OCI-LY1 (cell line): ENCODE measurements at regions not wholly inside any gene's neighbourhood (a gene's known extent, or its start where the extent isn't known, plus 50 kb on each side); places are given as distances from the start of the nearest gene placed in this dataset.

Experiments
- H2AFZ ChIP-seq: fragments of 200-600 bp; sonication (generic), shearing (Covaris generic); 2 replicates; pipeline ENCODE4 v1.6.0; 2014; ENCODE audit warnings: antibody characterized with exemption, mild to moderate bottlenecking, low read length
- H3F3A ChIP-seq: fragments of 200-600 bp; sonication (generic), shearing (Covaris generic); 2 replicates; pipeline ENCODE4 v1.6.0; 2014; ENCODE audit warnings: mild to moderate bottlenecking, antibody characterized with exemption, low read length, moderate library complexity; ENCODE audit not compliant: insufficient read depth
- H3K27ac ChIP-seq: fragments of 200-600 bp; sonication (generic); 2 replicates; pipeline ENCODE4 v1.5.1; 2014; ENCODE audit warnings: low read length, mixed run types, mild to moderate bottlenecking, low read depth; ENCODE audit not compliant: poor library complexity, severe bottlenecking
- H3K27me3 ChIP-seq: fragments of 200-600 bp; sonication (generic); 2 replicates; pipeline ENCODE4 v1.6.0; 2014; ENCODE audit warnings: antibody characterized with exemption, mild to moderate bottlenecking, low read length, moderate library complexity; ENCODE audit not compliant: insufficient read depth
- H3K36me3 ChIP-seq: fragments of 200-600 bp; sonication (generic); 2 replicates; pipeline ENCODE4 v1.6.1; 2014; ENCODE audit warnings: mild to moderate bottlenecking, antibody characterized with exemption, low read length, moderate library complexity, mixed read lengths; ENCODE audit not compliant: insufficient read depth
- H3K4me1 ChIP-seq: fragments of 200-600 bp; sonication (generic); 2 replicates; pipeline ENCODE4 v1.5.1; 2014; ENCODE audit warnings: mild to moderate bottlenecking, low read length, moderate library complexity; ENCODE audit not compliant: insufficient read depth, severe bottlenecking
- H3K4me2 ChIP-seq: fragments of 200-600 bp; sonication (generic), shearing (Covaris generic); 2 replicates; pipeline ENCODE4 v1.6.1; 2014; ENCODE audit warnings: low read length
- H3K4me3 ChIP-seq: fragments of 200-600 bp; sonication (generic); 2 replicates; pipeline ENCODE4 v1.5.1; 2014; ENCODE audit warnings: low read length, low read depth, mild to moderate bottlenecking, mixed read lengths; ENCODE audit not compliant: poor library complexity, severe bottlenecking
- H3K79me2 ChIP-seq: fragments of 200-600 bp; shearing (Covaris generic); 2 replicates; pipeline ENCODE4 v1.6.1; 2016; ENCODE audit warnings: mixed run types, low read length, mixed read lengths; ENCODE audit not compliant: insufficient read depth
- H3K9ac ChIP-seq: fragments of 200-600 bp; sonication (generic), shearing (Covaris generic); 2 replicates; pipeline ENCODE4 v1.6.1; 2014; ENCODE audit warnings: mild to moderate bottlenecking, low read length, mixed read lengths
- H3K9me2 ChIP-seq: fragments of 200-600 bp; sonication (generic), shearing (Covaris generic); 2 replicates; pipeline ENCODE4 v1.6.1; 2014; ENCODE audit warnings: low read depth, mild to moderate bottlenecking, low read length, mixed read lengths
- H3K9me3 ChIP-seq: fragments of 200-600 bp; shearing (Covaris generic); 2 replicates; pipeline ENCODE4 v1.6.1; 2014; ENCODE audit warnings: low read length, mixed read lengths
- H4K20me1 ChIP-seq: fragments of 200-600 bp; sonication (generic), shearing (Covaris generic); 2 replicates; pipeline ENCODE4 v1.6.0; 2016; ENCODE audit warnings: mild to moderate bottlenecking, low read length; ENCODE audit not compliant: insufficient read depth
- EZH2 ChIP-seq: fragments of 200-600 bp; sonication (generic), shearing (Covaris generic); IDR thresholded peaks from 2 replicates; pipeline ENCODE4 v1.8.0; 2017; ENCODE audit warnings: borderline replicate concordance, mixed run types, mild to moderate bottlenecking, antibody characterized with exemption, low read length, moderate library complexity, mixed read lengths
- TF ChIP-seq, protein P1 (sequence below): fragments of 200-600 bp; sonication (generic), shearing (Covaris generic); IDR thresholded peaks from 2 replicates; pipeline ENCODE4 v1.5.1; 2017; ENCODE audit warnings: mild to moderate bottlenecking, antibody characterized with exemption, low read length, moderate library complexity, mixed read lengths

DNA sequence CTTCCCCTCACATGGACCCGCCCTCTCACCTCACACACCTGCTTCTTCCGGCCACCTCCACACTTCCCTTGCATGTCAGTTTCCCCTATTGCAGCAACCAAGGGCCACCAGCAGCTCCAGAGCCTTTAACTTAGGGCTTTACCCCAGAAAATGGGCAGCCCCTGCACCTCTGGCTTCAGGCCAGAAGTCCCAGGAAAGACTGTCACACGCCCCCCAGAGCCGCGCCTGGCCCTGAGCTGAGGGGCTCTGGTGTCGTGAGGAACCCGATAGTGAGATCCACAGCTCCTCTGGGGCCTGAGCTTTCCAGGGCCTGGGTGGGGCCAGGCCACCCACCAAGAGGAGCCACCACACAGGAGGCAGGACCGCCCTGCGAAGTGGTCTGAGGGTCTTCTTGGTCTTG is 182.4 kb downstream of the DLL1 start:
- Histone ChIP-seq H3F3A (no peaks in the 10 kb centered on the region), H3K4me1 (no peaks in the 10 kb centered on the region), H3K4me2 (no peak overlapping the region), H3K4me3 (no peak overlapping the region), H3K36me3 (no peaks in the 10 kb centered on the region), H4K20me1 (no peaks in the 10 kb centered on the region), H2AFZ (no peak overlapping the region), H3K9me2 (no peaks in the 10 kb centered on the region), H3K9me3 (no peaks in the 10 kb centered on the region), H3K9ac (no peak overlapping the region), H3K79me2 (no peaks in the 10 kb centered on the region), H3K27ac (no peak overlapping the region), H3K27me3 (no peaks in the 10 kb centered on the region; the same call in 1 of the 2 replicates)
- TF ChIP-seq, protein P1, sequence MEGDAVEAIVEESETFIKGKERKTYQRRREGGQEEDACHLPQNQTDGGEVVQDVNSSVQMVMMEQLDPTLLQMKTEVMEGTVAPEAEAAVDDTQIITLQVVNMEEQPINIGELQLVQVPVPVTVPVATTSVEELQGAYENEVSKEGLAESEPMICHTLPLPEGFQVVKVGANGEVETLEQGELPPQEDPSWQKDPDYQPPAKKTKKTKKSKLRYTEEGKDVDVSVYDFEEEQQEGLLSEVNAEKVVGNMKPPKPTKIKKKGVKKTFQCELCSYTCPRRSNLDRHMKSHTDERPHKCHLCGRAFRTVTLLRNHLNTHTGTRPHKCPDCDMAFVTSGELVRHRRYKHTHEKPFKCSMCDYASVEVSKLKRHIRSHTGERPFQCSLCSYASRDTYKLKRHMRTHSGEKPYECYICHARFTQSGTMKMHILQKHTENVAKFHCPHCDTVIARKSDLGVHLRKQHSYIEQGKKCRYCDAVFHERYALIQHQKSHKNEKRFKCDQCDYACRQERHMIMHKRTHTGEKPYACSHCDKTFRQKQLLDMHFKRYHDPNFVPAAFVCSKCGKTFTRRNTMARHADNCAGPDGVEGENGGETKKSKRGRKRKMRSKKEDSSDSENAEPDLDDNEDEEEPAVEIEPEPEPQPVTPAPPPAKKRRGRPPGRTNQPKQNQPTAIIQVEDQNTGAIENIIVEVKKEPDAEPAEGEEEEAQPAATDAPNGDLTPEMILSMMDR: no peak
- TF ChIP-seq EZH2: no peak

DNA sequence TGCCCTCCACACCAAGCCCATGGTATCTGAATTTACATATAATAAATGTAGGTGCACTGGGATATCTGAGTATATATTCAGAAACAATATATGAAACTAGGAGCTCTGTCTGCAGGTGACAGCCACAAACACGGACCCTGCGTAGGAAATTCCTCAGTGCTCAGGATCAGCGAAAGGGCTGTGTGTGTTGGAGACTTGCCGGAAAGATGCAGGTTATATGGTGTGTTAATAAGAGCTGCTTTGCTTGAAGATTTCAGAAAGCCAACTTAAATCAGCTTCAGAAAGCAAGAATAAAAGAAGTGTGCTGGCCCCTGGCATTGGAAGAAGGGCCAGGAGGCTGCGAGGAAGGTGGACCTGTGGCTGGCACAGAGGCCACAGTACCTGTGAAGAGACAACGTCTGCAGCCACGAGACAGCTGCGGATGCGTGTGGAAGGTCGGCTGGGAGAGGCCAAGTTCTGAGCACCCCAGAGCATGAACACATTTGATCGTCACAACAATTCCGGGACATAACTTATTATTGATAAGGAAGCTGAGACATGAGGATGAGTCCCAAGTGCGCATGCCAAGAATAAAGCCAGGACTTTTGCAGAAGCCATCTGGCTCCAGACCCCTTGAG is 183.2 kb downstream of the DLL1 start:
- no peak for TF ChIP-seq EZH2
- TF ChIP-seq, protein P1: no peak
- H3K9me3 ChIP-seq: no peaks in the 10 kb centered on the region
- no peaks in the 10 kb centered on the region for H3K4me1 ChIP-seq

DNA sequence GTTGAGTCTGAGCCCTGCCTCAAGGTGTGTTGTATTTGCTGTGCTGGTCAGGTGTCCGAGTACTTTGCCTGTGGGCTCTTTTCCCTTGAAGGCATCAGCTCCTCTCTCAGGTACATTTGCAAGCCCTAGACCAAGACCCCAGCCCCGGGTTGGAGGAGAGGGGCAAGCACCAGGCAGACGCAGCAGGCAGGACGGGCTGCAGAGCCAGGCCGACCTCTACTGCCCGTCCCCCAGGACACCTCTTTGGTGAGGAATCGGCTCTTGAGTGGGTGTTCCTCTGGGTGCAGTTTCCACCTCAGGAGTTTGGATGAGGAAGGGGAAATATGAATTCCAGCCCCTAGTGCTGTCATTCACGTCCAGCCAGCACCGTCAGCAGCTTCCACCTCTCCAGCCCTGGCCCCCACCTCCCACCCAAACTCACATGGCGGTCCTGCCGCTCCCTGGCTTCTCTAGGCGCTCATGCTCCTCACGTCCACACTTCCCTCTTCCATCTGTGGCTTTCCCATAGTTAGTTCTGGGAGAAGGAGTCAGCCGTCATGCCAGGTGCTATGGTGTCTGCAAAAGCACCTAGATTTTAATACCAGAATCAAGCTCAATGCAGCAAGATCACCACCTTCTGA is 183.9 kb downstream of the DLL1 start:
- Histone ChIP-seq H3K9ac (no peak overlapping the region), H3K9me3 (no peaks in the 10 kb centered on the region), H3K9me2 (no peaks in the 10 kb centered on the region), H3K36me3 (no peaks in the 10 kb centered on the region), H3F3A (no peaks in the 10 kb centered on the region), H2AFZ (no peak overlapping the region), H3K27ac (no peak overlapping the region), H3K4me2 (no peak overlapping the region), H3K27me3 (no peaks in the 10 kb centered on the region; the same call in 1 of the 2 replicates), H3K4me3 (no peak overlapping the region), H3K4me1 (no peaks in the 10 kb centered on the region), H3K79me2 (no peaks in the 10 kb centered on the region), H4K20me1 (no peaks in the 10 kb centered on the region)
- TF ChIP-seq, protein P1: no peak
- TF ChIP-seq EZH2: no peak

More for the DNA sequence above, 183.2 kb downstream of the DLL1 start:
- H2AFZ ChIP-seq: no peak overlapping the region
- H3K36me3 ChIP-seq: no peaks in the 10 kb centered on the region
- no peaks in the 10 kb centered on the region for H4K20me1 ChIP-seq
- no peaks in the 10 kb centered on the region; the same call in 1 of the 2 replicates for H3K27me3 ChIP-seq
- H3F3A ChIP-seq: no peaks in the 10 kb centered on the region
- H3K4me2 ChIP-seq: no peak overlapping the region
- no peak overlapping the region for H3K4me3 ChIP-seq
- H3K9me2 ChIP-seq: no peaks in the 10 kb centered on the region
- no peaks in the 10 kb centered on the region for H3K79me2 ChIP-seq
- no peak overlapping the region for H3K9ac ChIP-seq
- no peak overlapping the region for H3K27ac ChIP-seq
